HL-60 (cell line): ENCODE measurements at regions not wholly inside any gene's neighbourhood (a gene's known extent, or its start where the extent isn't known, plus 50 kb on each side); places are given as distances from the start of the nearest gene placed in this dataset.

Experiments used
- TF ChIP-seq, protein P1 (sequence below): IDR thresholded peaks from one replicate; pipeline ENCODE4 v1.5.1; 2011; ENCODE audit warnings: low read length, control low read depth, inconsistent platforms; ENCODE audit not compliant: insufficient read depth
- TF ChIP-seq, protein P2 (sequence below): IDR thresholded peaks from 2 replicates; pipeline ENCODE4 v1.6.1; 2012; ENCODE audit warnings: low read depth; ENCODE audit not compliant: insufficient replicate concordance

- TF ChIP-seq, protein P1, sequence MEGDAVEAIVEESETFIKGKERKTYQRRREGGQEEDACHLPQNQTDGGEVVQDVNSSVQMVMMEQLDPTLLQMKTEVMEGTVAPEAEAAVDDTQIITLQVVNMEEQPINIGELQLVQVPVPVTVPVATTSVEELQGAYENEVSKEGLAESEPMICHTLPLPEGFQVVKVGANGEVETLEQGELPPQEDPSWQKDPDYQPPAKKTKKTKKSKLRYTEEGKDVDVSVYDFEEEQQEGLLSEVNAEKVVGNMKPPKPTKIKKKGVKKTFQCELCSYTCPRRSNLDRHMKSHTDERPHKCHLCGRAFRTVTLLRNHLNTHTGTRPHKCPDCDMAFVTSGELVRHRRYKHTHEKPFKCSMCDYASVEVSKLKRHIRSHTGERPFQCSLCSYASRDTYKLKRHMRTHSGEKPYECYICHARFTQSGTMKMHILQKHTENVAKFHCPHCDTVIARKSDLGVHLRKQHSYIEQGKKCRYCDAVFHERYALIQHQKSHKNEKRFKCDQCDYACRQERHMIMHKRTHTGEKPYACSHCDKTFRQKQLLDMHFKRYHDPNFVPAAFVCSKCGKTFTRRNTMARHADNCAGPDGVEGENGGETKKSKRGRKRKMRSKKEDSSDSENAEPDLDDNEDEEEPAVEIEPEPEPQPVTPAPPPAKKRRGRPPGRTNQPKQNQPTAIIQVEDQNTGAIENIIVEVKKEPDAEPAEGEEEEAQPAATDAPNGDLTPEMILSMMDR, result no peak
- TF ChIP-seq, protein P2, sequence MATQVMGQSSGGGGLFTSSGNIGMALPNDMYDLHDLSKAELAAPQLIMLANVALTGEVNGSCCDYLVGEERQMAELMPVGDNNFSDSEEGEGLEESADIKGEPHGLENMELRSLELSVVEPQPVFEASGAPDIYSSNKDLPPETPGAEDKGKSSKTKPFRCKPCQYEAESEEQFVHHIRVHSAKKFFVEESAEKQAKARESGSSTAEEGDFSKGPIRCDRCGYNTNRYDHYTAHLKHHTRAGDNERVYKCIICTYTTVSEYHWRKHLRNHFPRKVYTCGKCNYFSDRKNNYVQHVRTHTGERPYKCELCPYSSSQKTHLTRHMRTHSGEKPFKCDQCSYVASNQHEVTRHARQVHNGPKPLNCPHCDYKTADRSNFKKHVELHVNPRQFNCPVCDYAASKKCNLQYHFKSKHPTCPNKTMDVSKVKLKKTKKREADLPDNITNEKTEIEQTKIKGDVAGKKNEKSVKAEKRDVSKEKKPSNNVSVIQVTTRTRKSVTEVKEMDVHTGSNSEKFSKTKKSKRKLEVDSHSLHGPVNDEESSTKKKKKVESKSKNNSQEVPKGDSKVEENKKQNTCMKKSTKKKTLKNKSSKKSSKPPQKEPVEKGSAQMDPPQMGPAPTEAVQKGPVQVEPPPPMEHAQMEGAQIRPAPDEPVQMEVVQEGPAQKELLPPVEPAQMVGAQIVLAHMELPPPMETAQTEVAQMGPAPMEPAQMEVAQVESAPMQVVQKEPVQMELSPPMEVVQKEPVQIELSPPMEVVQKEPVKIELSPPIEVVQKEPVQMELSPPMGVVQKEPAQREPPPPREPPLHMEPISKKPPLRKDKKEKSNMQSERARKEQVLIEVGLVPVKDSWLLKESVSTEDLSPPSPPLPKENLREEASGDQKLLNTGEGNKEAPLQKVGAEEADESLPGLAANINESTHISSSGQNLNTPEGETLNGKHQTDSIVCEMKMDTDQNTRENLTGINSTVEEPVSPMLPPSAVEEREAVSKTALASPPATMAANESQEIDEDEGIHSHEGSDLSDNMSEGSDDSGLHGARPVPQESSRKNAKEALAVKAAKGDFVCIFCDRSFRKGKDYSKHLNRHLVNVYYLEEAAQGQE, result no peak
These were observed 381.2 kb upstream of the MBL2 start for GRCh38 chr10:53153831-53154230.
